Dendritic cell treated with granulocyte-macrophage colony-stimulating factor and Interleukin-4, amounts not matched to agents 40 ng/mL and 50 ng/mL, for 4 days (primary cell): ENCODE measurements at regions not wholly inside any gene's neighbourhood (a gene's known extent, or its start where the extent isn't known, plus 50 kb on each side); places are given as distances from the start of the nearest gene placed in this dataset.
"Not testable (repeated sequence)": the region's sequence is repeated elsewhere in the genome, so short reads cannot be mapped to it uniquely, and the experiment has no call there.

Experiments
- H3K27ac Mint-ChIP-seq: one replicate; pipeline ENCODE4 v1.8.0; 2022; ENCODE audit warnings: mild to moderate bottlenecking, mixed read lengths
- H3K27me3 Mint-ChIP-seq: one replicate; pipeline ENCODE4 v1.8.0; 2022; ENCODE audit warnings: mild to moderate bottlenecking, mixed read lengths
- H3K36me3 Mint-ChIP-seq: one replicate; pipeline ENCODE4 v1.8.0; 2022; ENCODE audit warnings: low read depth, mixed read lengths
- H3K4me1 Mint-ChIP-seq: one replicate; pipeline ENCODE4 v1.8.0; 2022; ENCODE audit warnings: low read depth, mixed read lengths
- H3K4me3 Mint-ChIP-seq: one replicate; pipeline ENCODE4 v1.8.0; 2022; ENCODE audit warnings: mild to moderate bottlenecking, moderate library complexity, mixed read lengths
- H3K9me3 Mint-ChIP-seq: one replicate; pipeline ENCODE4 v1.8.0; 2022; ENCODE audit warnings: mixed read lengths
- intact Hi-C: fragments of 100-400 bp; cut with micrococcal nuclease; formaldehyde crosslinking; loops from one replicate; pipeline ENCODE4 v1.15.0; 2022

- Mint-ChIP-seq H3K4me1 (no peaks in the 10 kb centered on the region), H3K36me3 (no peaks in the 10 kb centered on the region), H3K27ac (no peak overlapping the region), H3K27me3 (no peaks in the 10 kb centered on the region), H3K4me3 (no peak overlapping the region), H3K9me3 (no peaks in the 10 kb centered on the region)
- intact Hi-C loops: no loop called here
Measured at GRCh38 chr9:31364171-31364570, 1020.3 kb upstream of the ACO1 start.

- no peaks in the 10 kb centered on the region for H3K4me1 Mint-ChIP-seq
- no peak overlapping the region for H3K27ac Mint-ChIP-seq
- H3K36me3 Mint-ChIP-seq: no peaks in the 10 kb centered on the region
- intact Hi-C loops: no loop called here
- no peak overlapping the region for H3K4me3 Mint-ChIP-seq
- no peaks in the 10 kb centered on the region for H3K27me3 Mint-ChIP-seq
- peaks cover 10% of the 10 kb centered on the region for H3K9me3 Mint-ChIP-seq
Measured at GRCh38 chr9:31372799-31373587, 1011.5 kb upstream of the ACO1 start.

- H3K9me3 Mint-ChIP-seq: peaks cover 10% of the 10 kb centered on the region
- H3K4me3 Mint-ChIP-seq: no peak overlapping the region
- H3K36me3 Mint-ChIP-seq: no peaks in the 10 kb centered on the region
- no peak overlapping the region for H3K27ac Mint-ChIP-seq
- intact Hi-C loops: no loop called here
- no peaks in the 10 kb centered on the region for H3K4me1 Mint-ChIP-seq
- H3K27me3 Mint-ChIP-seq: no peaks in the 10 kb centered on the region
Measured at GRCh38 chr9:31377358-31377757, 1007.1 kb upstream of the ACO1 start.

GRCh38 chr9:31388660-31389059 is 995.8 kb upstream of the ACO1 start:
- Mint-ChIP-seq H3K4me3 (no peak overlapping the region), H3K27me3 (no peaks in the 10 kb centered on the region), H3K9me3 (no peaks in the 10 kb centered on the region), H3K27ac (no peak overlapping the region), H3K4me1 (no peaks in the 10 kb centered on the region), H3K36me3 (no peaks in the 10 kb centered on the region)
- intact Hi-C loops: no loop called here

- intact Hi-C loops: no loop called here
- Mint-ChIP-seq H3K9me3 (no peaks in the 10 kb centered on the region), H3K4me1 (no peaks in the 10 kb centered on the region), H3K27ac (no peak overlapping the region), H3K27me3 (no peaks in the 10 kb centered on the region), H3K4me3 (no peak overlapping the region), H3K36me3 (no peaks in the 10 kb centered on the region)
Measured at GRCh38 chr9:31389075-31389474, 995.4 kb upstream of the ACO1 start.

- intact Hi-C loops: no loop called here
- no peaks in the 10 kb centered on the region for H3K27me3 Mint-ChIP-seq
- no peaks in the 10 kb centered on the region for H3K4me1 Mint-ChIP-seq
- no peaks in the 10 kb centered on the region for H3K36me3 Mint-ChIP-seq
- no peak overlapping the region for H3K27ac Mint-ChIP-seq
- H3K9me3 Mint-ChIP-seq: no peaks in the 10 kb centered on the region
- no peak overlapping the region for H3K4me3 Mint-ChIP-seq
Measured at GRCh38 chr9:31390403-31391025, 993.9 kb upstream of the ACO1 start.

- intact Hi-C loops: no loop called here
- no peaks in the 10 kb centered on the region for H3K27me3 Mint-ChIP-seq
Measured at GRCh38 chr9:31393240-31393639, 991.2 kb upstream of the ACO1 start.

GRCh38 chr9:31394015-31394473 is 990.4 kb upstream of the ACO1 start:
- H3K36me3 Mint-ChIP-seq: no peaks in the 10 kb centered on the region
- no peak overlapping the region for H3K4me3 Mint-ChIP-seq
- H3K4me1 Mint-ChIP-seq: no peaks in the 10 kb centered on the region
- no peaks in the 10 kb centered on the region for H3K27me3 Mint-ChIP-seq
- no peaks in the 10 kb centered on the region for H3K9me3 Mint-ChIP-seq
- H3K27ac Mint-ChIP-seq: no peak overlapping the region
- intact Hi-C loops: no loop called here

More at GRCh38 chr9:31393240-31393639, 991.2 kb upstream of the ACO1 start:
- H3K9me3 Mint-ChIP-seq: no peaks in the 10 kb centered on the region
- no peak overlapping the region for H3K27ac Mint-ChIP-seq
- no peak overlapping the region for H3K4me3 Mint-ChIP-seq
- H3K4me1 Mint-ChIP-seq: no peaks in the 10 kb centered on the region
- H3K36me3 Mint-ChIP-seq: no peaks in the 10 kb centered on the region

GRCh38 chr9:31412081-31412480 is 972.4 kb upstream of the ACO1 start:
- Mint-ChIP-seq H3K27ac (no peak overlapping the region), H3K4me3 (no peak overlapping the region), H3K36me3 (no peaks in the 10 kb centered on the region), H3K9me3 (peaks cover 13% of the 10 kb centered on the region), H3K4me1 (no peaks in the 10 kb centered on the region), H3K27me3 (no peaks in the 10 kb centered on the region)
- intact Hi-C loops: no loop called here

- H3K27me3 Mint-ChIP-seq: no peaks in the 10 kb centered on the region
- no peak overlapping the region for H3K4me3 Mint-ChIP-seq
- no peaks in the 10 kb centered on the region for H3K36me3 Mint-ChIP-seq
- intact Hi-C loops: no loop called here
- H3K9me3 Mint-ChIP-seq: no peaks in the 10 kb centered on the region
- no peak overlapping the region for H3K27ac Mint-ChIP-seq
- no peaks in the 10 kb centered on the region for H3K4me1 Mint-ChIP-seq
Measured at GRCh38 chr9:31415164-31415563, 969.3 kb upstream of the ACO1 start.

- no peaks in the 10 kb centered on the region for H3K4me1 Mint-ChIP-seq
- no peak overlapping the region for H3K4me3 Mint-ChIP-seq
- no peaks in the 10 kb centered on the region for H3K27me3 Mint-ChIP-seq
- no peaks in the 10 kb centered on the region for H3K9me3 Mint-ChIP-seq
- H3K27ac Mint-ChIP-seq: no peak overlapping the region
- no peaks in the 10 kb centered on the region for H3K36me3 Mint-ChIP-seq
- intact Hi-C loops: no loop called here
Measured at GRCh38 chr9:31418419-31418818, 966.0 kb upstream of the ACO1 start.

- H3K27ac Mint-ChIP-seq, H3K4me3 Mint-ChIP-seq, H3K4me1 Mint-ChIP-seq, H3K36me3 Mint-ChIP-seq, H3K27me3 Mint-ChIP-seq, H3K9me3 Mint-ChIP-seq, intact Hi-C loops: not testable (repeated sequence)
Measured at GRCh38 chr9:31443630-31444457, 940.6 kb upstream of the ACO1 start.

- H3K36me3 Mint-ChIP-seq: no peaks in the 10 kb centered on the region
- intact Hi-C loops: no loop called here
- H3K9me3 Mint-ChIP-seq: peaks cover 7% of the 10 kb centered on the region
- no peak overlapping the region for H3K4me3 Mint-ChIP-seq
- H3K27ac Mint-ChIP-seq: no peak overlapping the region
- no peaks in the 10 kb centered on the region for H3K4me1 Mint-ChIP-seq
- H3K27me3 Mint-ChIP-seq: no peaks in the 10 kb centered on the region
Measured at GRCh38 chr9:31445357-31445756, 939.1 kb upstream of the ACO1 start.

- intact Hi-C loops: no loop called here
- Mint-ChIP-seq H3K36me3 (no peaks in the 10 kb centered on the region), H3K9me3 (peaks cover under 1% of the 10 kb centered on the region), H3K4me1 (no peaks in the 10 kb centered on the region), H3K27me3 (no peaks in the 10 kb centered on the region), H3K27ac (no peak overlapping the region), H3K4me3 (no peak overlapping the region)
Measured at GRCh38 chr9:31445960-31446359, 938.5 kb upstream of the ACO1 start.
